ENCODE measurements at regions not wholly inside any gene's neighbourhood (a gene's known extent, or its start where the extent isn't known, plus 50 kb on each side); places are given as distances from the start of the nearest gene placed in this dataset.

DNA sequence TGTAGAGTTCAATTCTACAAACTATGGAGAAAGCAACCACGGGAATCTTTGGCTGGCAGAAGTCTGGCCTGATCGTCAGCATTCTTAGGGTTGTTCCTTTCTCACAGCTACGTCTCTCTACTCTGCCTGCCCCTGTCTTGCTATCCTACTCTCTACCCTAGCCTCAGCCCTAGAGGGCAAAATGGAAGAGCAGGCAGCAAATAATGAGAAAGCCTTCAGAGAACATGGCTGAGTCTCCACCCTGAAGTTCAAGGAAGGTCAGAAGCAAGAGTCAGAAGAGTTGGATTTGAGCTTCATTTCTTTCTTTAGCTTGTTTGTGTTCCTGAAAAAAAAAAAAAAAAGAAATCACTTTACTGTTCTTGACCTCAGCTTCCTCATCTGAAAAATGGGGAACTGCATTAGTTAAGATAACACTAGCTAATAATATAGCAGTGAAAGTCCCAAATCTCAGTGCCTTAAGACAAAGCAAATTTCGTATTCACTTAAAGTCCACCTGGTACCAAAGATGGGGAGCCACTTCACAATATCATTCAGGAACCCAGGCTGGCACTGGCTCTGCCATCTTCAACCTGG lies 50.2 kb upstream of the CCND2 start:
- Histone ChIP-seq H3K27ac (ENCODE audit: low read depth, low read length) (no peak overlapping the region), H3K27me3 (ENCODE audit: control insufficient read depth, insufficient read depth, low read length) (no peaks in the 10 kb centered on the region), H3K4me3 (ENCODE audit: low read depth, low read length) (no peak overlapping the region), H3K9me3 (ENCODE audit: control insufficient read depth, insufficient read depth, low read length) (no peaks in the 10 kb centered on the region)
- CTCF ChIA-PET, result interaction anchor here (0.6 kb wide), 2 partner anchors 12 to 15 kb away, joined by 3 read pairs; no protein-coding TSS in a partner anchor
- POLR2A ChIA-PET, result no interaction called here
- DNase-seq (ENCODE audit: low read depth, low spot score), result no peak
- TF ChIP-seq, protein P1, sequence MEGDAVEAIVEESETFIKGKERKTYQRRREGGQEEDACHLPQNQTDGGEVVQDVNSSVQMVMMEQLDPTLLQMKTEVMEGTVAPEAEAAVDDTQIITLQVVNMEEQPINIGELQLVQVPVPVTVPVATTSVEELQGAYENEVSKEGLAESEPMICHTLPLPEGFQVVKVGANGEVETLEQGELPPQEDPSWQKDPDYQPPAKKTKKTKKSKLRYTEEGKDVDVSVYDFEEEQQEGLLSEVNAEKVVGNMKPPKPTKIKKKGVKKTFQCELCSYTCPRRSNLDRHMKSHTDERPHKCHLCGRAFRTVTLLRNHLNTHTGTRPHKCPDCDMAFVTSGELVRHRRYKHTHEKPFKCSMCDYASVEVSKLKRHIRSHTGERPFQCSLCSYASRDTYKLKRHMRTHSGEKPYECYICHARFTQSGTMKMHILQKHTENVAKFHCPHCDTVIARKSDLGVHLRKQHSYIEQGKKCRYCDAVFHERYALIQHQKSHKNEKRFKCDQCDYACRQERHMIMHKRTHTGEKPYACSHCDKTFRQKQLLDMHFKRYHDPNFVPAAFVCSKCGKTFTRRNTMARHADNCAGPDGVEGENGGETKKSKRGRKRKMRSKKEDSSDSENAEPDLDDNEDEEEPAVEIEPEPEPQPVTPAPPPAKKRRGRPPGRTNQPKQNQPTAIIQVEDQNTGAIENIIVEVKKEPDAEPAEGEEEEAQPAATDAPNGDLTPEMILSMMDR (IDR thresholded peaks at IDR 0.05; ENCODE audit: low read depth, low read length), result no peak

DNA sequence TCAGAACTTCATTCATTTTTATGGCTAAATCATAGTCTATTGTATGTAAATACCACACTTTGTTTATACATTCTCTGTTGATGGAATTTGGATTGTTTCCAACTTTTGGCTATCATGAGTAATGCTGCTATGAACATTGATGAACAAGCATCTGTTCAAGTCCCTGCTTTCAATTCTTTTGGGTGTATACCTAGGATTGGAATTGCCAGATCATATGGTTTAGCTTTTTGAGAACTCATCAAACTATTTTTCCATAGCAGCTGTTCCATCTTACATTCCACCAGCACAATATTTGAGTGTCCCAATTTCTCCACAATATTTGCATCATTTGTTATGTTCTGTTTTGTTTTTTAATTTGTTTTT lies 52.3 kb upstream of the CCND2 start:
- no peaks in the 10 kb centered on the region for H3K27me3 ChIP-seq (ENCODE audit: control insufficient read depth, insufficient read depth, low read length)
- ChIA-PET POLR2A (no interaction called here), CTCF (no interaction called here)
- H3K9me3 ChIP-seq (ENCODE audit: control insufficient read depth, insufficient read depth, low read length), result no peaks in the 10 kb centered on the region
- TF ChIP-seq, protein P1 (IDR thresholded peaks at IDR 0.05; ENCODE audit: low read depth, low read length), result no peak
- no peak for DNase-seq (ENCODE audit: low read depth, low spot score)
- H3K27ac ChIP-seq (ENCODE audit: low read depth, low read length), result no peak overlapping the region
- no peak overlapping the region for H3K4me3 ChIP-seq (ENCODE audit: low read depth, low read length)

DNA sequence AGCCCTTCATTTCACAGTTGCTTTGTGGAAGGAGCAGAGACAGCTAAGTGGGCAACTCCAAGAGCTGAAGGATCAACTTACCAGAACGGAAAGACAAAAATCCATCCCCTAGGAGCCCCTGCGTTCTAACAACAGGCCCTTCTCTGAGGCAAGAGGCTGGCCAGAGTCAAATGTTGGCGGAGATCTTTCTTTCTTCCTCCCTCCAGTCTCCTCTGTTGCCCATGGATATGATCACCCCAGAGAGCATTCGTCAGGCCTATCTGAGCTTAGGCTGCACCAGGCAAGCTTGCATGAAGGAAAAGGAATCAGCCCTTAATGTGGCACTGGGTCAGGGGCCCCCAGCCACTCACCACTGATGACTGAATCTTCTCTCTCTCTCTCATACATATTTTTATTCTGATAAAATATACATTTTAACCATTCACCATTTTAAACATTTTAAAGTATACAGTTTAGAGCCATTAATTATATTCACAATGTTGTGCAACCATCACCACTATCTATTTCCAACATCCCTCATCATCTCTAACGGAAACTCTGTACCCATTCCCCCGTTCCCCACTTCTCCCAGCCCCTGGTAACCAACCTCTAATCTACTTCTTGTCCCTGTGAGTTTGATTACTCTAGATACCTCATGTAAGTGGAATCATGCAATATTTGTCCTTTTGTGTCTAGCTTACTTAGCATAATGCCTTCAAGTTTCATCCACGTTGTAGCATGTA lies 52.9 kb upstream of the CCND2 start:
- ChIA-PET CTCF (no interaction called here), POLR2A (no interaction called here)
- Histone ChIP-seq H3K27ac (ENCODE audit: low read depth, low read length) (no peak overlapping the region), H3K27me3 (ENCODE audit: control insufficient read depth, insufficient read depth, low read length) (no peaks in the 10 kb centered on the region), H3K4me3 (ENCODE audit: low read depth, low read length) (no peak overlapping the region), H3K9me3 (ENCODE audit: control insufficient read depth, insufficient read depth, low read length) (no peaks in the 10 kb centered on the region)
- no peak for DNase-seq (ENCODE audit: low read depth, low spot score)
- TF ChIP-seq, protein P1 (IDR thresholded peaks at IDR 0.05; ENCODE audit: low read depth, low read length), result no peak

DNA sequence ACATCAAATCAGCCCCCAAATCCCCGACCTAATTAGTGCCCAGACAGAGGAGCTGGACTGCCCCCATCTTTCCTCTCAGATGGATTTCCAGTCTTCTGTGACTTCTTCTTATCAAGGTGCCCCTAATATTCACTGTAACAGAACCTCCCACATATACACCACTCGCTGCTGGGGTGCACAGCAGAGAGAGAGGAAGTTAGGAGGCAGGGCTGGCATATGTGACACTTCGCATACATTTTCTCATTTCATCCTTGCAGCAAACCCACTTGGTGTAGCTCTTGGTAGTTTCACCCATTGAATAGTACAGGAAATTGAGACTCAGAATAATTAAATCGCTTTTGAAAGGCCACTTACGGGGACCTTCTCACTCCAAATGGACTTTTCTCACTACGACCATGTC lies 56.5 kb upstream of the CCND2 start:
- Histone ChIP-seq H3K4me3 (ENCODE audit: low read depth, low read length) (no peak overlapping the region), H3K27me3 (ENCODE audit: control insufficient read depth, insufficient read depth, low read length) (no peaks in the 10 kb centered on the region), H3K9me3 (ENCODE audit: control insufficient read depth, insufficient read depth, low read length) (no peaks in the 10 kb centered on the region), H3K27ac (ENCODE audit: low read depth, low read length) (no peak overlapping the region)
- ChIA-PET CTCF (no interaction called here), POLR2A (no interaction called here)
- TF ChIP-seq, protein P1 (IDR thresholded peaks at IDR 0.05; ENCODE audit: low read depth, low read length), result no peak
- DNase-seq (ENCODE audit: low read depth, low spot score), result no peak

DNA sequence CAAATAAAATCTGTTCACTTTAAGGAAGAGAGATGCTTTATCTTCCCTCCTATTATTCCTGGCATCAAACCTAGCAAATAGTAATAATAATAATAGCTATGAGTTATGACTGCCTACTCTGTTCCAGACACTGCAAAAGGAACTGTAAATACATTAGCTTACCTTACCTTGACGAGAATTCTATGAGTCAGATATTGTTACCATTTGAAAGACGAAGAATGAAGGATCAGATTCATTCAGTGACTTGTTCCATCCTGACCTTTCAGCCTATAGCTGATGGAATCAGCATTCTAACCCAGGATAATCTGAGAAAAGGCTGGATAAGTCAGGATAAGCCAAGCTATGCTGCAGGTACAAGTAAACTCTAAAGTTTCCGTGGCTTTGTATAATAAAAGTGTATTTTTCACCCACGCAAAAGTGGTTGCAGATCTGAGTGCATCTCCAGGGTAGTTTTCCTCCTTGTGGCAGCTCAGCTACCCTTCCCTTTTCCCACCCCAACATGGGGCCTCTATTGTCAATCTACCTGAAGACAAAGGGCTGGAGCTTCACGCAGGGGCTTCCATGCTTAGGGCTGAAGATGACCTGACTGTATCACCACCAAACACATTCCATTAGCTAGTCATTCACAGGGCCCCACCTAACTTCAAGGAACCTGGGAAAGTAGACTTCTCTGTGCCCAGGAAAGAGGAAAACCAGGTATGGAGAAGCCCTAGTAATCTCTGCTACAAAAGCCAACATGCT lies 57.2 kb upstream of the CCND2 start:
- Histone ChIP-seq H3K9me3 (ENCODE audit: control insufficient read depth, insufficient read depth, low read length) (no peaks in the 10 kb centered on the region), H3K27ac (ENCODE audit: low read depth, low read length) (no peak overlapping the region), H3K4me3 (ENCODE audit: low read depth, low read length) (no peak overlapping the region), H3K27me3 (ENCODE audit: control insufficient read depth, insufficient read depth, low read length) (no peaks in the 10 kb centered on the region)
- TF ChIP-seq, protein P1 (IDR thresholded peaks at IDR 0.05; ENCODE audit: low read depth, low read length), result no peak
- ChIA-PET CTCF (interaction anchor here (0.9 kb wide), 1 partner anchor 330 kb away, joined by 3 read pairs; no protein-coding TSS in a partner anchor), POLR2A (no interaction called here)
- DNase-seq (ENCODE audit: low read depth, low spot score), result no peak

Measured in AG04450 (cell line).